CD14-positive monocyte (primary cell): ENCODE measurements at regions not wholly inside any gene's neighbourhood (a gene's known extent, or its start where the extent isn't known, plus 50 kb on each side); places are given as distances from the start of the nearest gene placed in this dataset.

Experiments used
- DNase-seq, 3 donors: peaks; one replicate each; pipeline ENCODE4 v3.0.0-alpha.2; 2011 to 2022
- H2AFZ ChIP-seq: 2 replicates; pipeline ENCODE4 v1.6.0; 2012; ENCODE audit warnings: mild to moderate bottlenecking, low read depth, low read length, inconsistent platforms; ENCODE audit not compliant: insufficient read depth, poor library complexity, severe bottlenecking
- H3K27ac ChIP-seq, 2 donors: 1 replicate in 1 of 2; 2 replicates in 1 of 2; pipeline ENCODE4 v1.5.1; 2012 to 2013; ENCODE audit warnings: low read length in 2 of 2, control low read depth in 1 of 2, inconsistent platforms in 1 of 2, low read depth in 1 of 2, mild to moderate bottlenecking in 1 of 2
- H3K27me3 ChIP-seq, 2 donors: one replicate each; pipeline versions ENCODE4 v1.6.0 to v1.6.1; 2011 to 2013; ENCODE audit warnings: low read length in 2 of 2; ENCODE audit not compliant: control insufficient read depth in 2 of 2, insufficient read depth in 2 of 2
- H3K36me3 ChIP-seq, 2 donors: replicated peaks in 1 of 2; 1 replicate in 1 of 2; 2 replicates in 1 of 2; pipeline versions ENCODE4 v1.5.1 to v1.6.1; 2012 to 2013; ENCODE audit warnings: low read length in 2 of 2, control low read depth in 1 of 2, inconsistent platforms in 1 of 2, mild to moderate bottlenecking in 1 of 2; ENCODE audit not compliant: insufficient read depth in 2 of 2, control insufficient read depth in 1 of 2
- H3K4me1 ChIP-seq, 2 donors: 1 replicate in 1 of 2; 2 replicates in 1 of 2; pipeline versions ENCODE4 v1.5.1 to v1.6.1; 2012 to 2013; ENCODE audit warnings: low read length in 2 of 2, control low read depth in 1 of 2, inconsistent platforms in 1 of 2, mild to moderate bottlenecking in 1 of 2, moderate library complexity in 1 of 2; ENCODE audit not compliant: insufficient read depth in 2 of 2, control insufficient read depth in 1 of 2
- H3K4me2 ChIP-seq: replicated peaks from 2 replicates; pipeline ENCODE3; 2012; ENCODE audit warnings: low read length, moderate library complexity, mild to moderate bottlenecking; ENCODE audit not compliant: poor library complexity, severe bottlenecking; ENCODE audit errors: extremely low read depth
- H3K4me3 ChIP-seq, 3 experiments: fragments of 200-600 bp in 1 of 3; sonication (generic) in 1 of 3; replicated peaks in 1 of 3; 1 replicate in 2 of 3; 2 replicates in 1 of 3; pipeline ENCODE4 v1.5.1; 2011 to 2013; ENCODE audit warnings: low read length in 3 of 3, mild to moderate bottlenecking in 3 of 3, control low read depth in 2 of 3, low read depth in 2 of 3, inconsistent platforms in 1 of 3, moderate library complexity in 1 of 3
- H3K79me2 ChIP-seq: 2 replicates; pipeline ENCODE4 v1.6.0; 2012; ENCODE audit warnings: mild to moderate bottlenecking, control low read depth, inconsistent platforms, low read length, moderate library complexity; ENCODE audit not compliant: insufficient read depth
- H3K9ac ChIP-seq: 2 replicates; pipeline ENCODE4 v1.6.0; 2017; ENCODE audit warnings: low read length, mild to moderate bottlenecking; ENCODE audit not compliant: insufficient read depth, poor library complexity, severe bottlenecking
- H3K9me3 ChIP-seq, 2 donors: replicated peaks in 1 of 2; 1 replicate in 1 of 2; 2 replicates in 1 of 2; pipeline versions ENCODE4 v1.5.1 to v1.6.1; 2012 to 2013; ENCODE audit warnings: low read length in 2 of 2, control low read depth in 1 of 2; ENCODE audit not compliant: control insufficient read depth in 1 of 2, insufficient read depth in 1 of 2
- H4K20me1 ChIP-seq: 2 replicates; pipeline ENCODE4 v1.6.0; 2012; ENCODE audit warnings: mild to moderate bottlenecking, low read length, control low read depth, moderate library complexity; ENCODE audit not compliant: insufficient read depth
- H3K27ac Mint-ChIP-seq, 7 donors: one replicate each; pipeline ENCODE4 v1.8.0; 2020; ENCODE audit warnings: mild to moderate bottlenecking in 7 of 7, mixed read lengths in 7 of 7, moderate library complexity in 6 of 7, inconsistent platforms in 2 of 7
- H3K27me3 Mint-ChIP-seq, 3 donors: one replicate each; pipeline ENCODE4 v1.8.0; 2021 to 2022; ENCODE audit warnings: low read depth in 3 of 3, mild to moderate bottlenecking in 3 of 3, mixed read lengths in 3 of 3, moderate library complexity in 3 of 3, inconsistent platforms in 1 of 3
- H3K36me3 Mint-ChIP-seq, 2 donors: one replicate each; pipeline ENCODE4 v1.8.0; 2020; ENCODE audit warnings: mixed read lengths in 2 of 2, inconsistent platforms in 1 of 2, mild to moderate bottlenecking in 1 of 2
- H3K4me1 Mint-ChIP-seq: one replicate; pipeline ENCODE4 v1.8.0; 2020; ENCODE audit warnings: mild to moderate bottlenecking, mixed read lengths
- H3K4me3 Mint-ChIP-seq, 2 donors: one replicate each; pipeline ENCODE4 v1.8.0; 2020; ENCODE audit warnings: mild to moderate bottlenecking in 2 of 2, mixed read lengths in 2 of 2, moderate library complexity in 1 of 2
- H3K9me3 Mint-ChIP-seq, 7 donors: one replicate each; pipeline ENCODE4 v1.8.0; 2020 to 2022; ENCODE audit warnings: mixed read lengths in 7 of 7, mild to moderate bottlenecking in 6 of 7, moderate library complexity in 6 of 7, inconsistent platforms in 2 of 7
- CTCF ChIP-seq: fragments of 200-600 bp; IDR thresholded peaks from one replicate; pipeline ENCODE4 v1.8.0; 2022; ENCODE audit warnings: antibody characterized with exemption, mild to moderate bottlenecking
- WGBS: methylation state at CpG from one replicate; pipeline ENCODE4 v1.1.5; 2013; ENCODE audit warnings: missing lambda C conversion rate; ENCODE audit not compliant: insufficient coverage; 5-methylcytosine and 5-hydroxymethylcytosine counted together
- intact Hi-C, 2 donors: fragments of 100-400 bp; cut with micrococcal nuclease; formaldehyde crosslinking; loops; one replicate each; pipeline versions ENCODE4 v1.15.0 to v1.15.1; 2023

GRCh38 chr11:32033067-32033466 is 57.8 kb upstream of the RCN1 start:
- Histone ChIP-seq H3K4me3 (peak overlapping the region in 1 of 3 experiments; percentile 30), H3K79me2 (no peaks in the 10 kb centered on the region), H3K27ac (peak overlapping the region in 1 of 2 donors; percentile 80), H2AFZ (peak overlapping the region; percentile 52), H3K9me3 (no peaks in the 10 kb centered on the region), H4K20me1 (no peaks in the 10 kb centered on the region), H3K36me3 (no peaks in the 10 kb centered on the region), H3K27me3 (no peaks in the 10 kb centered on the region), H3K9ac (peak overlapping the region; percentile 2), H3K4me1 (peaks cover 19 to 41% of the 10 kb centered on the region in 2 donors), H3K4me2 (peak overlapping the region; percentile 59)
- Mint-ChIP-seq H3K36me3 (no peaks in the 10 kb centered on the region), H3K9me3 (peaks cover 0 to 3% (median 0%) of the 10 kb centered on the region in 7 donors), H3K27me3 (peaks cover 0 to 3% (median 2%) of the 10 kb centered on the region in 3 donors), H3K4me1 (peaks cover 38% of the 10 kb centered on the region), H3K4me3 (peak overlapping the region in 1 of 2 donors; percentile 65), H3K27ac (peak overlapping the region; percentile 67 to 89 (median 85))
- no CpG with 5 or more reads among the region's 2 CpGs for WGBS
- intact Hi-C loops: no loop called here
- no peak for TF ChIP-seq CTCF
- DNase-seq: peak; percentile 14 to 61 (median 37)

- Histone ChIP-seq H2AFZ (peak overlapping the region; percentile 52), H3K4me2 (peak overlapping the region; percentile 59), H3K27me3 (no peaks in the 10 kb centered on the region), H3K4me3 (peak overlapping the region in 1 of 3 experiments; percentile 30), H3K9ac (peak overlapping the region; percentile 2), H3K9me3 (no peaks in the 10 kb centered on the region), H3K4me1 (peaks cover 19 to 41% of the 10 kb centered on the region in 2 donors), H3K79me2 (no peaks in the 10 kb centered on the region), H4K20me1 (no peaks in the 10 kb centered on the region), H3K27ac (peak overlapping the region in 1 of 2 donors; percentile 80), H3K36me3 (no peaks in the 10 kb centered on the region)
- Mint-ChIP-seq H3K9me3 (peaks cover 0 to 3% (median 0%) of the 10 kb centered on the region in 7 donors), H3K4me1 (peaks cover 38% of the 10 kb centered on the region), H3K27ac (peak overlapping the region; percentile 67 to 89 (median 85)), H3K36me3 (no peaks in the 10 kb centered on the region), H3K4me3 (peak overlapping the region in 1 of 2 donors; percentile 65), H3K27me3 (peaks cover 0 to 1% (median 0%) of the 10 kb centered on the region in 3 donors)
- intact Hi-C loops: no loop called here
- TF ChIP-seq CTCF: no peak
- DNase-seq: peak; percentile 33 to 68 (median 35)
- WGBS: no CpG with 5 or more reads among the region's 4 CpGs
These were observed 58.4 kb upstream of the RCN1 start for GRCh38 chr11:32032478-32032877.
